Hematopoietic multipotent progenitor cell treated with erythropoietin and hydrocortisone succinate and interleukin-3 and kit ligand, for 6 days (in vitro differentiated cells): ENCODE measurements at regions not wholly inside any gene's neighbourhood (a gene's known extent, or its start where the extent isn't known, plus 50 kb on each side); places are given as distances from the start of the nearest gene placed in this dataset.
"Not testable (repeated sequence)": the region's sequence is repeated elsewhere in the genome, so short reads cannot be mapped to it uniquely, and the experiment has no call there.

Source experiments
- DNase-seq: peaks from one replicate; pipeline ENCODE4 v3.0.0-alpha.2; 2015

GRCh38 chr2:138221358-138221757 is 257.1 kb downstream of the HNMT start:
- no peak for DNase-seq

- no peak for DNase-seq
These were observed 259.0 kb downstream of the HNMT start for GRCh38 chr2:138223319-138223718.

DNA sequence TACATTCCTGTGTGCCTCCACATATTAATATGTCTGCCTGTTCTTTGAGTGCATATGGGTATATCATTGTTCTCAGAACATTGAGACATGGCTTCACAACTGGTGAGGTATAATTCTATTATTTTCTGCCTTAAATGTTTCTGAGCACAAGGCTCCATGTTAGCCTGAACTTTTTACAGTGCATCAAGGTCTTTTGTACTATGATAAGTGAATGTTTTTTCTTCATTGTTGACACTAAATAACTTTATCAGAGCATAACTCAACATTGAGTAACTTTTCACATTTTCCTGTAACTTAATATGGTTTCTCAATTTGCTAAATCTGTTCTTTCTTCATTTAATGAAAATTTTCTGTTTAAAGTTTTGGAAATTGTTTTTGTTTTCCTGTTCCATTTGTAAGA is 262.9 kb downstream of the HNMT start:
- DNase-seq: no peak

GRCh38 chr2:138228101-138228500 is 263.8 kb downstream of the HNMT start:
- DNase-seq: no peak

- DNase-seq: no peak
These were observed 267.3 kb upstream of the SPOPL start for GRCh38 chr2:138234265-138234664.

DNA sequence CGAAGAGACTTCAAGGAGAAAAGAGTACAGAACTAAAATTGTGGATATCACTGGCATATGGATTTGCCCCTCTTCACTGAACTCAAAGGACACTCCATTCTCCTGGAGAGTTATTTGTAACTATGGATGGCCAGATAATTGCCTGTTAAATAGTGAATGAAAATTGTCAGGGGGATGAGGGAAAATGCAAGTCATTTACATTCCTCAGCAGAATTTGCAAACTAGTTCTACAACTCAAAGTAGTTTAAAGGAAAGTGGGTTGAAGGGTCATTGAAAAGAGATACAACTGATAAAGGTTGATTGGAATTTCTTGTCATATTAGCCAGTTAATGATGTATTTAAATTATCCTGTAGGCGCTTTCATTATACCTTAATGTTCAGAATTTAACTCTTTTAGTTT is 266.5 kb upstream of the SPOPL start:
- no peak for DNase-seq

DNA sequence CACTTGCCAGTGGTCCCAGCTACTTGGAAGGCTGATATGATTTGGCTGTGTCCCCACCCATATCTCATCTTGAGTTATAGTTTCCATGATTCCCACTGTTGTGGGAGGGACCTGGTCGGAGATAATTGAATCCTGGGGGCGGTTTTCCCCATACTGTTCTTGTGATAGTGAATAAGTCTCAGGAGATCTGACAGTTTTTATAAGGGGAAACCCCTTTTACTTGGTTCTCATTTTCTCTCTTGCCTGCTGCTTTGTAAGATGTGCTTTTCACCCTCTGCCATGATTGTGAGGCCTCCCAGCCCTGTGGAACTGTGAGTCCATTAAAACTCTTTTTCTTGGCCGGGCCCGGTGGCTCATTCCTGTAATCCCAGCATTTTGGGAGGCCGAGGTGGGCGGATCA is 265.4 kb upstream of the SPOPL start:
- DNase-seq: no peak

- DNase-seq: peak; percentile 24
These were observed 263.7 kb upstream of the SPOPL start for GRCh38 chr2:138237667-138238384.

GRCh38 chr2:138238908-138239307 is 262.7 kb upstream of the SPOPL start:
- DNase-seq: no peak

- no peak for DNase-seq
These were observed 261.6 kb upstream of the SPOPL start for GRCh38 chr2:138239902-138240491.

DNA sequence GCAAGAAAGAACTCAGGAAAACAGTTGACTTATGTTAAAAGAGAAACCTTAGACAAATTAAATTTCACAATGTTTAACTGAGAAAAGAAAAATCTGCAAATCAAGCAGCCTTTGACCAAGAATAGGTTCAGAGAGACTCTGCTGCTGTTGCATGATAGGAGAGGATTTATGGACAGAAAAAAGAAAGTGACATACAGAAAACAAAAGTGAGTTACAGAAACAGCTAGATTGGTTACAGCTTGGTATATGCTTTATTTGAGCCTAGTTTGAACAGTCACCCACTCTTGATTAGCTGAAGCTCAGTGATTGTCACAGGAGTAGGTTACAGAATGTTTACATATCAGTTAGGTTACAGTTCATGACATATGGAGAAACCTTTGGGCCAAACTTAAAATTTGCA is 258.2 kb upstream of the SPOPL start:
- DNase-seq: no peak

DNA sequence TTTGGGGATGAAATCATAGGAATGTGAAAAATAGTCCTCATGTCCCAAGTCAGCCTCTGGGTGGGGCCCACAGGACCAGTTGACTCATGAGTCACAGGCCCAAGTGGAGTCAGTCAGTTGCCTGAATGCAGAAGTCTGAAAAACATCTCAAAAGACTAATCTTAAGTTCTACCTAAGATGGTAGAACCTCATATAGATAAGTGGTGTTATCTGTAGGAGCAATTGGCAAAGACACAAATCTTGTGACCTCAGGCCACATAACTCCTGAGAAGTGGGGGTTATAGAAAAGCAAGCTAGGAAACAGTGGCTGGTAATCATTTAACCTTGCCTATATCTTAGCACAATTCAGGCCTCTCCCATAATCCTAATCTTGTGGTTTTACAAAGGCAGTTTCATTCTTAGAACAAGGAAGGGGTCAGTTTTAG is 257.1 kb upstream of the SPOPL start:
- DNase-seq: peak; percentile 72

- peak; percentile 29 for DNase-seq
These were observed 256.3 kb upstream of the SPOPL start for GRCh38 chr2:138245310-138245709.

DNA sequence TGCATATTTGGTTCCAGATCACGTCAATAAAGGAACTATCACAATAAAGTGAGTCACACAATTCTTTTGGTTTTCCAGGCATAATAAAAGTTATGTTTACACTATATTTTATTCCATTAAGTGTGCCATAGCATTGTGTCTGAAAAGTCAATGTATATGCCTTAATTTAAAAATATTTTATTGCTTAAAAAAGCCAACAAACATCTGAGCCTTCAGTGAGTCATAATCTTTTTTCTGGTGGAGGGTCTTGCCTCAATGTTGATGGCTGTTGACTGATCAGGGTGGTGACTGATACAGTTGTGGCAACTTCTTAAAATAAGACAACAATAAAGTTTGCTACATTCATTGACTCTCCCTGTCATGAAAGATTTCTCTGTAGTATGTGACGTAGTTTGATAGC is 254.3 kb upstream of the SPOPL start:
- DNase-seq: no peak

DNA sequence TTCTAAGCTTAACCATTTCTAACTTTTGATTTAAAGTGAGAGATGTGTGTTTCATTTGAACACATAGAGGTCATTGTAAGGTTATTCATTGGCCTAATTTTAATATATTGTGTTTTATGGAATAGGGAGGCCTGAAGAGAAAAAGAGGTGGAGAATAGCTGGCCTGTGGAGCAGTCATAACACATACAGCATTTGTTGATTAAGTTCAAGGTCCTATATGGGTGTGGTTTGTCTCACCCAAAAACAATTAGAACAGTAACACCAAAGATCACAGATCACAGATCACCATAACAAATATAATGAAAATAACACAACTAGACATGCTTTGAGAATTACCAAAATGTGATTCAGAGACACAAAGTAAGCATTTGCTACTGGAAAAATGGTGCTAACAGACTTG is 252.4 kb upstream of the SPOPL start:
- no peak for DNase-seq

GRCh38 chr2:138250843-138251320 is 250.7 kb upstream of the SPOPL start:
- not testable (repeated sequence) for DNase-seq

- no peak for DNase-seq
These were observed 249.0 kb upstream of the SPOPL start for GRCh38 chr2:138252587-138252986.

DNA sequence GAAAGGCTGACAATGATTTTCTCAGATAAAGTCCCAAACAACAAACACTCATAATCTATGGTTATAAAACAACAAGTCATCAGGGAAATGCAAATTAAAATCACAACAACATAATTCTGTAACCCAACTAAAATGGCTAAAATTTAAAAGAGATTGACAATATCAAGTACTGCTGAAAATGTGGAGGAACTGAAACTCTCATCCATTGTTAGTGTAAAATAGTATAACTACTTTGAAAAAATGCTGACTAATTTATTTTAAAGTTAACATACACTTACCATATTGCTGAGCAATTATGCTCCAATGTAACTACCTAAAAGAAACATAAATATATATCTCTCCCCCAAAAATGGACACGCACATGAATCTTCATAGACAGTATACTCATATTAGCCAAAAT is 245.9 kb upstream of the SPOPL start:
- DNase-seq: no peak

- DNase-seq: no peak
These were observed 234.2 kb upstream of the SPOPL start for GRCh38 chr2:138267161-138267901.

DNA sequence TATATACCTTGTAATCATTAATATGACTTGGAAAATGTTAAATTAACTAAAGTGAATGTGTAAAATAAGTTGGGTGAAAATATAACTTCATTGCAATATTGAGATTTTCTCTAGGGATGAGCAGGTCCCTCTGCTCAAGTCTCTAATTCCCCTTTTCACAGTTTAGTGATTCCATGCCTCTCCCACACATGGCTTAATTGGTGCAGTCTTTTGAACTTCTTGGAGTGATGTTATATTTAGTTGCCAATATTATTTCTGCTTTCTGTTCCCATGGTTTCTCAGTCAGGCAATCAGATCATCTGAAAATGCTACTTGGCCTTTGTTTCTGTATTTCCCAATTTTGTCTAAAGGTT is 233.7 kb upstream of the SPOPL start:
- DNase-seq: no peak

DNA sequence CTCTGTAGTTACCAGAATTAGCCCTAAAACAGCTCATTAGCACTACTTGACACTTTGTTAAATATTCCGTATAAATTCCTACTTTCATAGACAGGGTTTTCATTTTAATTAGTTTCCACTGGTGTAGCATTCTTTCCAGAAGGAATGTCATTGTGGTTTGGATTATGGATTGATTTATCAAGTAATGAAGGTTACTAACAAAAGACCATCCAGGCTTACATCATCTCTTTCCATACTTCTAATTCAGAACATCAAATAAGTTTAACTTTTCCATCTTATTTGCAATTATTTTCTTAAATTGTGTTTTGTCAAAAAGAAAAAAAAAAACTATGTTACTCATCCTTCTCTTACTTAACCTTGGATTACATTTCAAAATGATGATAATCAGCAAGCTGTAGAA is 231.8 kb upstream of the SPOPL start:
- no peak for DNase-seq

GRCh38 chr2:138271467-138271866 is 230.1 kb upstream of the SPOPL start:
- no peak for DNase-seq

DNA sequence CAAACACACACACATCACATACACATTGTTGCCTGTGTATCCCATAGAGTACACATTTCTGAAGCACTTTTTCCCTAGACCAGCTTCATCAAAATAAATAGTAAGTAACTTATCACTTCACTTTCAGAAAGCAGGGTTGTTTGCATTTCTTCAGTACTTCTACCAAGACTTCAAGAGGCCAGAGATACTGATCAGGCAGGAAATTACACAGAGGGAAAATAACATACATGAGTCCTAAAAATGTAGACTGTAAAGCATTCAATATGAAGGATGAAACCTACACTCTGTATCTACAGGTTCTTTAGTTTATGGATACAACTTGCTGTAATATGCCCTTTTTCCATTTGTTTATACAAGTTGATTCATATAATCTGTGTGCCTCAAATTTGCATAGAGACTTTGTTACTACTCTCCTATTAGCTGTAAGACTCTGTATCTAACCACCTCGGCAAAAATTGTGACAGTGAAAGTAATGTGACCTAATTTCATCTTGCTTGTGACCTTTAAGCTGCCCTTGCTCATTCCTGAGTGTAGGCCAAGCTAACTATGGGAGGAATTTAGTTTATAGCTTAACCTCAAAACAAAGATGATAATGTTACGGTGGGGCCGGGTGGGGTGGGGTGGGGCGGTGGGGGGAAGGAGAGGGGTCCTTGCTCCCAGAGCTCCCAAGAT is 228.9 kb upstream of the SPOPL start:
- DNase-seq: no peak

- not testable (repeated sequence) for DNase-seq
These were observed 228.3 kb upstream of the SPOPL start for GRCh38 chr2:138273280-138273679.
